DOHH2 (cell line): ENCODE measurements at regions not wholly inside any gene's neighbourhood (a gene's known extent, or its start where the extent isn't known, plus 50 kb on each side); places are given as distances from the start of the nearest gene placed in this dataset.

ENCODE experiments used
- H3F3A ChIP-seq: fragments of 200-600 bp; sonication (generic), shearing (Covaris generic); 2 replicates; pipeline ENCODE4 v1.6.0; 2016; ENCODE audit warnings: antibody characterized with exemption, mild to moderate bottlenecking; ENCODE audit not compliant: control insufficient read depth, insufficient read depth
- H3K27ac ChIP-seq: fragments of 200-600 bp; sonication (generic); 2 replicates; pipeline ENCODE4 v1.5.1; 2014; ENCODE audit warnings: low read depth, mild to moderate bottlenecking, low read length, moderate library complexity
- H3K27me3 ChIP-seq: fragments of 200-600 bp; sonication (generic); 2 replicates; pipeline ENCODE4 v1.6.1; 2014; ENCODE audit warnings: mild to moderate bottlenecking, low read length, mixed read lengths; ENCODE audit not compliant: control insufficient read depth
- H3K36me3 ChIP-seq: fragments of 200-600 bp; sonication (generic); 2 replicates; pipeline ENCODE4 v1.6.1; 2014; ENCODE audit warnings: mild to moderate bottlenecking, low read length, moderate library complexity, mixed read lengths; ENCODE audit not compliant: control insufficient read depth
- H3K4me1 ChIP-seq: fragments of 200-600 bp; sonication (generic); 2 replicates; pipeline ENCODE4 v1.6.1; 2014; ENCODE audit warnings: mild to moderate bottlenecking, low read length, mixed read lengths; ENCODE audit not compliant: control insufficient read depth
- H3K4me2 ChIP-seq: fragments of 200-600 bp; sonication (generic); 2 replicates; pipeline ENCODE4 v1.6.0; 2014; ENCODE audit warnings: mild to moderate bottlenecking, low read length, moderate library complexity
- H3K4me3 ChIP-seq: fragments of 200-600 bp; sonication (generic); 2 replicates; pipeline ENCODE4 v1.5.1; 2014; ENCODE audit warnings: mild to moderate bottlenecking, low read length, mixed read lengths
- H3K79me2 ChIP-seq: fragments of 200-600 bp; sonication (generic); 2 replicates; pipeline ENCODE4 v1.6.1; 2014; ENCODE audit warnings: mild to moderate bottlenecking, low read length, mixed read lengths; ENCODE audit not compliant: control insufficient read depth
- H3K9me2 ChIP-seq: fragments of 200-600 bp; sonication (generic); replicated peaks from 2 replicates; pipeline ENCODE4 v1.6.1; 2014; ENCODE audit warnings: mild to moderate bottlenecking, low read length, mixed read lengths; ENCODE audit not compliant: control insufficient read depth
- H3K9me3 ChIP-seq: fragments of 200-600 bp; sonication (generic); 2 replicates; pipeline ENCODE4 v1.6.1; 2014; ENCODE audit warnings: antibody characterized with exemption, low read length, mixed read lengths; ENCODE audit not compliant: control insufficient read depth, insufficient read depth
- H4K20me1 ChIP-seq: fragments of 200-600 bp; sonication (generic); 2 replicates; pipeline ENCODE4 v1.6.0; 2014; ENCODE audit warnings: low read depth, mild to moderate bottlenecking, antibody characterized with exemption, low read length, moderate library complexity; ENCODE audit not compliant: control insufficient read depth, insufficient read depth
- CTCF ChIP-seq: fragments of 200-600 bp; sonication (generic); IDR thresholded peaks from one replicate; pipeline ENCODE4 v1.5.1; 2014; ENCODE audit warnings: antibody characterized with exemption, mild to moderate bottlenecking, low read depth, low read length; ENCODE audit not compliant: poor library complexity, severe bottlenecking
- EZH2phosphoT487 ChIP-seq: fragments of 200-600 bp; sonication (generic); IDR thresholded peaks from 2 replicates; pipeline ENCODE4 v1.6.1; 2017; ENCODE audit warnings: borderline replicate concordance, mild to moderate bottlenecking, antibody characterized with exemption, low read length, moderate library complexity, mixed read lengths

DNA sequence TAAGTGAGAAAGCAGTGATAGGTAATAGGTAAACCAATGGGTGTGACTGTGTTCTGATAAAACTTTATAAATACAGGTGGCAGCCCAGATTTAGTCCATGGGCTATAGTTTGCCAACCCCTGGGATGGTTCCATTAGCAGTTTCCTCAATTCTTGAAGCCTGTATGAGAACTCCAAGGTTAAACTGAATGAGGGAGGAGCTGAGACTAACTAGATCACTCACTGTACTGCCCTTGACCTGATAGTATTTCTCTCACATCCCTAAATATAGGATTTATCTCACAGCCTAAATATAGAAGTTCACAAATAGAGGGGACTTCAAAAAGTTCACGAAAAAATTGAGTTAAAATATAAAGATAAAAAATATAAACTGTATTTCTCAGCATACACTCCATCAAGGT lies 439.6 kb upstream of the CCDC196 start:
- H3K27me3 ChIP-seq, result peaks cover 3% of the 10 kb centered on the region; the same call in 1 of the 2 replicates
- no peak overlapping the region for H3K4me3 ChIP-seq
- H3K9me3 ChIP-seq, result no peaks in the 10 kb centered on the region
- H3F3A ChIP-seq, result no peaks in the 10 kb centered on the region
- no peak overlapping the region for H3K4me2 ChIP-seq
- H3K36me3 ChIP-seq, result no peaks in the 10 kb centered on the region
- H3K9me2 ChIP-seq, result no peaks in the 10 kb centered on the region
- H4K20me1 ChIP-seq, result no peaks in the 10 kb centered on the region
- no peaks in the 10 kb centered on the region for H3K4me1 ChIP-seq
- no peak overlapping the region for H3K27ac ChIP-seq
- no peak for TF ChIP-seq EZH2phosphoT487
- no peak for TF ChIP-seq CTCF
- no peaks in the 10 kb centered on the region for H3K79me2 ChIP-seq

DNA sequence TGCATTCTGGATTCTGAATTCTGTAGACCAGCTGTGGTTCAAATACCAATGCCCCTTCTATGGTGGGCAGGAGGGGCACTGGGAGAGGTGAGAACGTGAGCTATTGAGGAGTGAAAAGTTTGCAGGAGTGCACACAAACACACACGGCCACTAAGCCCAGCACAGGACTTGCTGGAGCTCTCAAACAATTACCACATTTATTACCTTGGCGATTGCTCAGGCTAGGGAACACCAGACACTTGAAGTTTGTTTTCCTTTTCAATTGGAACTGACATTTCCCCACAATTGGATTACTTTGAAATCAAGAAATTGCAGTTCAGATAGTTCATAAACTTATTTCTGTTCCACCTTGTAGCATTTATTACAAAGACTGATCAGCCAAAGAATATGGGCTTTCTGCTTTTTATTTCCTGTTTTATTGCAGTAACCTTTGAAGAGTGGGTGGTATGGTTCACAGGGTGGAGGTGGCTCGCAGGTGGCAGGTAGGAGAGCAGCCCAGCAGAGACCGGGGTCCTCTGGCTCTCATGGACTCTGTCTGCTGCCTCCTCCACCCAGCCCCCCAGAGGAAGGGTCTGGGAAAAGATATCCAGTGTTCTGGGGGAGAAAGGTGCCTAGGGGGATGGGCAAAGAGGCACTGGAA lies 429.8 kb upstream of the CCDC196 start:
- no peaks in the 10 kb centered on the region for H3K9me3 ChIP-seq
- TF ChIP-seq EZH2phosphoT487 (no peak), CTCF (no peak)
- no peaks in the 10 kb centered on the region for H3K4me1 ChIP-seq
- no peaks in the 10 kb centered on the region for H3K9me2 ChIP-seq
- no peak overlapping the region for H3K4me3 ChIP-seq
- no peaks in the 10 kb centered on the region for H3K79me2 ChIP-seq
- H3K27me3 ChIP-seq, result no peaks in the 10 kb centered on the region; the same call in 1 of the 2 replicates
- no peaks in the 10 kb centered on the region for H3K36me3 ChIP-seq
- H3K27ac ChIP-seq, result no peak overlapping the region
- no peaks in the 10 kb centered on the region for H3F3A ChIP-seq
- H4K20me1 ChIP-seq, result no peaks in the 10 kb centered on the region
- H3K4me2 ChIP-seq, result no peak overlapping the region

DNA sequence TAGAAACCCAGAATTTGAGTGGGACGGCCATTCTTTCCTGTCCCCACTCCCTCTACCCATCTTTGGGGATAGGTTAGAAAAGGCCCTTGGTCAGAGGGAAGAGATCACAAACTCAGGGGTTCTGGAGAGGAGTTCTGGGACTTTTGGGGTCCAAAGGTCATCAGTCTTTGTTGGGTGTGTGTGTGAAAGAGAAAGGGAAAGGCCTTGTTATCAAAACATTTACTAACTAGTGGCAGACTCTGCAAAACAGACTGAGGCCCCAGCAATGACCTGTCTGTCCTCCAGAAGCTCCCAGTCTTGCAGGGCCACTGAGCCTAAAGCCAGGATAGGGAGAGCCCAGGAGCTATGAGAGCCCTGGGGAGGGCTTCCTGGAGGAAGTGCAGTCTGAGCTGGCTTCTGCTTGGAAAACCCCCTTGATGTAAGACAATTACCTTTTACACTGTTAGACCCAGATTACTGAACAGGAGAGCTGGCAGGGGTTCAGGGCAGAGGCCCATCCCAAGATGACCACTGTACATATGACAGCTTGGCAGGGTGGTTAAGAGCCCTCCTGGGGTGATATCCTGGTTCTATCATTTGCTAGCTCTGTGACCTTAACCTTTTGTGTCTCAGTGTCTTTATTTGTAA lies 429.1 kb upstream of the CCDC196 start:
- H3F3A ChIP-seq, result no peaks in the 10 kb centered on the region
- H3K4me2 ChIP-seq, result no peak overlapping the region
- TF ChIP-seq EZH2phosphoT487, result no peak
- TF ChIP-seq CTCF, result no peak
- no peaks in the 10 kb centered on the region for H3K36me3 ChIP-seq
- no peaks in the 10 kb centered on the region for H3K79me2 ChIP-seq
- H3K4me3 ChIP-seq, result no peak overlapping the region
- H3K27ac ChIP-seq, result no peak overlapping the region
- H3K4me1 ChIP-seq, result no peaks in the 10 kb centered on the region
- no peaks in the 10 kb centered on the region for H3K9me2 ChIP-seq
- H4K20me1 ChIP-seq, result no peaks in the 10 kb centered on the region
- no peaks in the 10 kb centered on the region for H3K9me3 ChIP-seq
- no peaks in the 10 kb centered on the region; the same call in 1 of the 2 replicates for H3K27me3 ChIP-seq
